ENCODE measurements at regions not wholly inside any gene's neighbourhood (a gene's known extent, or its start where the extent isn't known, plus 50 kb on each side); places are given as distances from the start of the nearest gene placed in this dataset.

- no peak overlapping the region for H3K4me2 ChIP-seq (ENCODE audit: low read depth, low read length, poor library complexity, severe bottlenecking)
- no peaks in the 10 kb centered on the region for H4K20me1 ChIP-seq (ENCODE audit: insufficient read depth, low read depth, low read length)
- no peak overlapping the region for H3K9ac ChIP-seq (ENCODE audit: low read length)
- H3K27me3 ChIP-seq (ENCODE audit: low read length): no peaks in the 10 kb centered on the region
- H3K27ac ChIP-seq (ENCODE audit: low read length): no peak overlapping the region
- no peak overlapping the region for H3K4me3 ChIP-seq (ENCODE audit: low read length)
- no peaks in the 10 kb centered on the region for H3K36me3 ChIP-seq (ENCODE audit: insufficient read depth, low read length)
- no peaks in the 10 kb centered on the region for H3K79me2 ChIP-seq (ENCODE audit: low read length)
- H3K9me2 ChIP-seq (replicated peaks; ENCODE audit: insufficient read depth, low read length): no peaks in the 10 kb centered on the region
- H3K4me1 ChIP-seq (ENCODE audit: low read length): no peaks in the 10 kb centered on the region
- no peak for DNase-seq
- H2AFZ ChIP-seq (ENCODE audit: low read length): no peak overlapping the region
- peaks cover 22% of the 10 kb centered on the region for H3K9me3 ChIP-seq (ENCODE audit: low read length)
Observed at GRCh38 chr1:79847700-79848099, 841.2 kb upstream of the ADGRL4 start.

GRCh38 chr1:79845936-79846335 lies 839.4 kb upstream of the ADGRL4 start:
- no peaks in the 10 kb centered on the region for H3K4me1 ChIP-seq (ENCODE audit: low read length)
- no peak overlapping the region for H3K4me2 ChIP-seq (ENCODE audit: low read depth, low read length, poor library complexity, severe bottlenecking)
- no peaks in the 10 kb centered on the region for H4K20me1 ChIP-seq (ENCODE audit: insufficient read depth, low read depth, low read length)
- no peaks in the 10 kb centered on the region for H3K36me3 ChIP-seq (ENCODE audit: insufficient read depth, low read length)
- H2AFZ ChIP-seq (ENCODE audit: low read length): no peak overlapping the region
- no peak overlapping the region for H3K27ac ChIP-seq (ENCODE audit: low read length)
- no peaks in the 10 kb centered on the region for H3K9me2 ChIP-seq (replicated peaks; ENCODE audit: insufficient read depth, low read length)
- H3K79me2 ChIP-seq (ENCODE audit: low read length): no peaks in the 10 kb centered on the region
- H3K9me3 ChIP-seq (ENCODE audit: low read length): peaks cover 23% of the 10 kb centered on the region
- H3K4me3 ChIP-seq (ENCODE audit: low read length): no peak overlapping the region
- H3K27me3 ChIP-seq (ENCODE audit: low read length): no peaks in the 10 kb centered on the region
- no peak overlapping the region for H3K9ac ChIP-seq (ENCODE audit: low read length)
- DNase-seq: no peak

GRCh38 chr1:79842811-79843210 lies 836.3 kb upstream of the ADGRL4 start:
- no peak overlapping the region for H3K9ac ChIP-seq (ENCODE audit: low read length)
- no peaks in the 10 kb centered on the region for H3K79me2 ChIP-seq (ENCODE audit: low read length)
- no peak for DNase-seq
- H3K27me3 ChIP-seq (ENCODE audit: low read length): no peaks in the 10 kb centered on the region
- no peak overlapping the region for H3K4me2 ChIP-seq (ENCODE audit: low read depth, low read length, poor library complexity, severe bottlenecking)
- no peak overlapping the region for H2AFZ ChIP-seq (ENCODE audit: low read length)
- H3K36me3 ChIP-seq (ENCODE audit: insufficient read depth, low read length): no peaks in the 10 kb centered on the region
- H4K20me1 ChIP-seq (ENCODE audit: insufficient read depth, low read depth, low read length): no peaks in the 10 kb centered on the region
- H3K9me2 ChIP-seq (replicated peaks; ENCODE audit: insufficient read depth, low read length): no peaks in the 10 kb centered on the region
- H3K4me3 ChIP-seq (ENCODE audit: low read length): no peak overlapping the region
- no peaks in the 10 kb centered on the region for H3K4me1 ChIP-seq (ENCODE audit: low read length)
- peaks cover 26% of the 10 kb centered on the region for H3K9me3 ChIP-seq (ENCODE audit: low read length)
- no peak overlapping the region for H3K27ac ChIP-seq (ENCODE audit: low read length)

GRCh38 chr1:79839882-79840281 lies 833.4 kb upstream of the ADGRL4 start:
- Histone ChIP-seq H3K27me3 (ENCODE audit: low read length) (no peaks in the 10 kb centered on the region), H3K4me3 (ENCODE audit: low read length) (no peak overlapping the region), H3K9me3 (ENCODE audit: low read length) (peaks cover 25% of the 10 kb centered on the region), H3K27ac (ENCODE audit: low read length) (no peak overlapping the region), H4K20me1 (ENCODE audit: insufficient read depth, low read depth, low read length) (no peaks in the 10 kb centered on the region), H2AFZ (ENCODE audit: low read length) (no peak overlapping the region), H3K79me2 (ENCODE audit: low read length) (no peaks in the 10 kb centered on the region), H3K9me2 (replicated peaks; ENCODE audit: insufficient read depth, low read length) (no peaks in the 10 kb centered on the region), H3K4me2 (ENCODE audit: low read depth, low read length, poor library complexity, severe bottlenecking) (no peak overlapping the region), H3K9ac (ENCODE audit: low read length) (no peak overlapping the region), H3K4me1 (ENCODE audit: low read length) (no peaks in the 10 kb centered on the region), H3K36me3 (ENCODE audit: insufficient read depth, low read length) (no peaks in the 10 kb centered on the region)
- no peak for DNase-seq

- Histone ChIP-seq H3K4me3 (ENCODE audit: low read length) (no peak overlapping the region), H3K27ac (ENCODE audit: low read length) (no peak overlapping the region), H3K9ac (ENCODE audit: low read length) (no peak overlapping the region), H3K79me2 (ENCODE audit: low read length) (no peaks in the 10 kb centered on the region), H3K36me3 (ENCODE audit: insufficient read depth, low read length) (no peaks in the 10 kb centered on the region), H3K9me3 (ENCODE audit: low read length) (peaks cover 22% of the 10 kb centered on the region), H4K20me1 (ENCODE audit: insufficient read depth, low read depth, low read length) (no peaks in the 10 kb centered on the region), H3K4me1 (ENCODE audit: low read length) (no peaks in the 10 kb centered on the region), H2AFZ (ENCODE audit: low read length) (no peak overlapping the region), H3K27me3 (ENCODE audit: low read length) (no peaks in the 10 kb centered on the region), H3K4me2 (ENCODE audit: low read depth, low read length, poor library complexity, severe bottlenecking) (no peak overlapping the region), H3K9me2 (replicated peaks; ENCODE audit: insufficient read depth, low read length) (no peaks in the 10 kb centered on the region)
- DNase-seq: no peak
Observed at GRCh38 chr1:79827446-79827845, 820.9 kb upstream of the ADGRL4 start.

GRCh38 chr1:79825551-79825950 lies 819.0 kb upstream of the ADGRL4 start:
- no peak for DNase-seq
- no peaks in the 10 kb centered on the region for H3K79me2 ChIP-seq (ENCODE audit: low read length)
- H3K36me3 ChIP-seq (ENCODE audit: insufficient read depth, low read length): no peaks in the 10 kb centered on the region
- H3K27ac ChIP-seq (ENCODE audit: low read length): no peak overlapping the region
- H3K9me3 ChIP-seq (ENCODE audit: low read length): peaks cover 22% of the 10 kb centered on the region
- H3K4me3 ChIP-seq (ENCODE audit: low read length): no peak overlapping the region
- no peaks in the 10 kb centered on the region for H3K9me2 ChIP-seq (replicated peaks; ENCODE audit: insufficient read depth, low read length)
- no peaks in the 10 kb centered on the region for H3K27me3 ChIP-seq (ENCODE audit: low read length)
- no peak overlapping the region for H2AFZ ChIP-seq (ENCODE audit: low read length)
- H3K4me2 ChIP-seq (ENCODE audit: low read depth, low read length, poor library complexity, severe bottlenecking): no peak overlapping the region
- H3K4me1 ChIP-seq (ENCODE audit: low read length): no peaks in the 10 kb centered on the region
- no peak overlapping the region for H3K9ac ChIP-seq (ENCODE audit: low read length)
- no peaks in the 10 kb centered on the region for H4K20me1 ChIP-seq (ENCODE audit: insufficient read depth, low read depth, low read length)

- H3K9ac ChIP-seq (ENCODE audit: low read length): no peak overlapping the region
- no peaks in the 10 kb centered on the region for H4K20me1 ChIP-seq (ENCODE audit: insufficient read depth, low read depth, low read length)
- H3K9me2 ChIP-seq (replicated peaks; ENCODE audit: insufficient read depth, low read length): no peaks in the 10 kb centered on the region
- DNase-seq: no peak
- H3K36me3 ChIP-seq (ENCODE audit: insufficient read depth, low read length): no peaks in the 10 kb centered on the region
- H3K79me2 ChIP-seq (ENCODE audit: low read length): no peaks in the 10 kb centered on the region
- no peak overlapping the region for H3K4me2 ChIP-seq (ENCODE audit: low read depth, low read length, poor library complexity, severe bottlenecking)
- no peak overlapping the region for H3K27ac ChIP-seq (ENCODE audit: low read length)
- H3K4me3 ChIP-seq (ENCODE audit: low read length): no peak overlapping the region
- H3K27me3 ChIP-seq (ENCODE audit: low read length): no peaks in the 10 kb centered on the region
- no peaks in the 10 kb centered on the region for H3K4me1 ChIP-seq (ENCODE audit: low read length)
- peaks cover 15% of the 10 kb centered on the region for H3K9me3 ChIP-seq (ENCODE audit: low read length)
- H2AFZ ChIP-seq (ENCODE audit: low read length): no peak overlapping the region
Observed at GRCh38 chr1:79822053-79822452, 815.5 kb upstream of the ADGRL4 start.

- Histone ChIP-seq H3K36me3 (ENCODE audit: insufficient read depth, low read length) (no peaks in the 10 kb centered on the region), H4K20me1 (ENCODE audit: insufficient read depth, low read depth, low read length) (no peaks in the 10 kb centered on the region), H3K79me2 (ENCODE audit: low read length) (no peaks in the 10 kb centered on the region), H3K4me1 (ENCODE audit: low read length) (no peaks in the 10 kb centered on the region), H3K4me2 (ENCODE audit: low read depth, low read length, poor library complexity, severe bottlenecking) (no peak overlapping the region), H3K9me2 (replicated peaks; ENCODE audit: insufficient read depth, low read length) (no peaks in the 10 kb centered on the region), H3K27ac (ENCODE audit: low read length) (no peak overlapping the region), H3K9ac (ENCODE audit: low read length) (no peak overlapping the region), H3K27me3 (ENCODE audit: low read length) (no peaks in the 10 kb centered on the region), H3K9me3 (ENCODE audit: low read length) (peaks cover 14% of the 10 kb centered on the region), H2AFZ (ENCODE audit: low read length) (no peak overlapping the region), H3K4me3 (ENCODE audit: low read length) (no peak overlapping the region)
- no peak for DNase-seq
Observed at GRCh38 chr1:79819140-79819539, 812.6 kb upstream of the ADGRL4 start.

GRCh38 chr1:79817031-79817560 lies 810.6 kb upstream of the ADGRL4 start:
- Histone ChIP-seq H3K27me3 (ENCODE audit: low read length) (no peaks in the 10 kb centered on the region), H3K27ac (ENCODE audit: low read length) (no peak overlapping the region), H3K36me3 (ENCODE audit: insufficient read depth, low read length) (no peaks in the 10 kb centered on the region), H3K9me3 (ENCODE audit: low read length) (peaks cover 17% of the 10 kb centered on the region), H4K20me1 (ENCODE audit: insufficient read depth, low read depth, low read length) (no peaks in the 10 kb centered on the region), H3K9ac (ENCODE audit: low read length) (no peak overlapping the region), H2AFZ (ENCODE audit: low read length) (no peak overlapping the region), H3K4me2 (ENCODE audit: low read depth, low read length, poor library complexity, severe bottlenecking) (no peak overlapping the region), H3K79me2 (ENCODE audit: low read length) (no peaks in the 10 kb centered on the region), H3K4me3 (ENCODE audit: low read length) (no peak overlapping the region), H3K4me1 (ENCODE audit: low read length) (no peaks in the 10 kb centered on the region), H3K9me2 (replicated peaks; ENCODE audit: insufficient read depth, low read length) (no peaks in the 10 kb centered on the region)
- DNase-seq: no peak
